Bronchial epithelial cell (primary cell): ENCODE measurements at regions not wholly inside any gene's neighbourhood (a gene's known extent, or its start where the extent isn't known, plus 50 kb on each side); places are given as distances from the start of the nearest gene placed in this dataset.

ENCODE experiments used
- DNase-seq: peaks from one replicate; pipeline ENCODE4 v3.0.0-alpha.2; 2010; ENCODE audit warnings: low read depth
- FAIRE-seq: peaks from 2 replicates; lab custom pipeline; 2011; peaks lifted over from hg19 to GRCh38; lab: Jason Lieb, UNC
- H3K27me3 ChIP-seq: 2 replicates; pipeline ENCODE4 v1.5.1; 2011; ENCODE audit warnings: low read length; ENCODE audit not compliant: control insufficient read depth, insufficient read depth
- H3K36me3 ChIP-seq: 2 replicates; pipeline ENCODE4 v1.5.1; 2011; ENCODE audit warnings: low read length; ENCODE audit not compliant: control insufficient read depth, insufficient read depth
- H3K4me3 ChIP-seq: 2 replicates; pipeline ENCODE4 v1.5.1; 2011; ENCODE audit warnings: mild to moderate bottlenecking, low read depth, low read length, control low read depth
- CTCF ChIP-seq: IDR thresholded peaks from 2 replicates; pipeline ENCODE4 v1.5.1; 2011; ENCODE audit warnings: mild to moderate bottlenecking, moderate library complexity, low read length, control low read depth, inconsistent platforms; ENCODE audit not compliant: insufficient read depth, severe bottlenecking

- no peak for TF ChIP-seq CTCF
- H3K27me3 ChIP-seq: peaks cover 2% of the 10 kb centered on the region
- no peak overlapping the region for H3K4me3 ChIP-seq
- H3K36me3 ChIP-seq: no peaks in the 10 kb centered on the region
- FAIRE-seq: no peak
- no peak for DNase-seq
Measured at GRCh38 chr4:119795986-119796578, 167.5 kb upstream of the PDE5A start.

- no peak for TF ChIP-seq CTCF
- no peaks in the 10 kb centered on the region for H3K27me3 ChIP-seq
- DNase-seq: no peak
- no peaks in the 10 kb centered on the region for H3K36me3 ChIP-seq
- H3K4me3 ChIP-seq: no peak overlapping the region
- FAIRE-seq: no peak
Measured at GRCh38 chr4:119794681-119795080, 166.1 kb upstream of the PDE5A start.

DNA sequence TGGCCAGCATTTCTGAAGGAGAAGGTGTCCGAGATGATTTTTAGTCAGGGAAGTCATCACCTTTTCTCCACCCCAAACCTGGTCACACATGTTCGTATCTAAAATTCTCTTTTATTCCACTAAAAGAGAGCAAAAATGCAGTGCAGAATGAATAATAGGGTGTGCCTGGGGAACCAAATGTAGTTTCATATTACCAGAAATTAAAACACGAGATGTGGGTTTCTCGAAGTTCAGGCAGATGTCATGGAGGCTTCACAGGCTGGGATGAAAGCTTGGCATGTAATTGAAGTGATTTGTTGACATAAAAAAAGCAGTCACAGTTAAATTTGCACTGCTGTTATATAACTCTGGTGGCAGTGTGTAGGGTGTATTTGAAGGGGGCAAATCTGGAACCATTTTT is 165.5 kb upstream of the PDE5A start:
- H3K27me3 ChIP-seq: no peaks in the 10 kb centered on the region
- H3K36me3 ChIP-seq: no peaks in the 10 kb centered on the region
- no peak for TF ChIP-seq CTCF
- DNase-seq (no peak), FAIRE-seq (no peak)
- no peak overlapping the region for H3K4me3 ChIP-seq

DNA sequence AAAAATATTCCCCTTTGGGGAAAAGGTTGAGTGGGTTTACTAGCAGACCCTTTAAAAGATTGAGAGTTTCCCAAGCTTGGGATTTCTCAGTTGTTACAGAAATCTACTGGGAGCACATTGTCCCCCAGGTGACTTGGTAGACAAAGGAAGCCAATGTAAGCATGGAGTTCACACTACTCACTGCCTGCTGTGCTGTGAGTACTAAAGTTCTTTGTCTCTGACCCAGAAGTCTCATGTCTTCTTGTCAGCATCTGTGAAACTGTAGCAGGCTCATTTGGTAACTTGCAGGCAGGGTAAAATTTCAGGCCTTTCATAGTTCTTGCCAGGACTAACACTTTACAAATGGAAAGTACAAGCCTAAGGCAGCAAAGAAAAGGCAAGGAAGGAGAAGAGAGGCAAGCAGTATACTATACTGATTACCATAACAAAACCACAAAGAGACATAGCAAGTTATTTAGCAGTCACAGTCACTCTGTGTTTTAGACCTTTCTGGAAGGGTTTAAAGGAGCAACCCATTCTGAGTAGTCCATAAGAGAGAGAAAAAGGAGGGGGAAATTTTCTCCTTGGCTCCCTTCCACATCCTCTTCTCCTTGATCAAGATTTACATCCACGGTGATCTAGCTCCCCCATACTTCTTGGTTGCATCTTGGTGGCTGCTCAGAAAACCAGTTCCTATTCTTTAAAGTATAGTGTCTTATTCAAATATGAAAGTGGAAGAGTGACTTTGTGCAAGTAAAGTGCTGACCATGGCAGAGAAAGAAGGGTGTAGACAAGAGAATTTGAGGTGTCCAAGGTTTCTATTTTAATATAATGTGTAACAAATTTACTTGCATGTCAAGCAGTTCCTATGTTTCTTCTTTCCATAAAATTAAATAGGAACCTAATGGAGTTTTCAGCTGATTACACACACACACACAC is 160.0 kb upstream of the PDE5A start:
- no peak for DNase-seq
- no peak for FAIRE-seq
- no peak for TF ChIP-seq CTCF

DNA sequence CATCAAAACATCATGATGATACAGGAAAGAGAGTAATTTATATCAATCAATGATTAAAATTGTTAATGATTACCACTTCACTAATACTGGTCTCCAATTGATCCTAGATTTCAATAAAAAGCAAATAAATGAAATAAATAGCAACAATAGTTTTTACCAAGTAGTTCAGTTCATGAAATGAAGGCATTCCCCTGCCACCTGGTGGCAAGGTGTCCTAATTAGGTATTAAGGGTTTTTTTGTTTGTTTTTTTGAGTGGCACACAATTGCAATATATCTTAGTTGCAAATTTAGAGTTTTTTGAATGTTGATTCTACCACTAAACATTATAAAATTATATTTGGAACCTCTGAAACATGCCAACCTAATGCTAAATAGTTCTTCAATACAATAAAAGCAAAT is 157.4 kb upstream of the PDE5A start:
- Histone ChIP-seq H3K27me3 (no peaks in the 10 kb centered on the region), H3K4me3 (no peak overlapping the region), H3K36me3 (no peaks in the 10 kb centered on the region)
- peak; percentile 49 for TF ChIP-seq CTCF
- peak; percentile 39 for DNase-seq
- FAIRE-seq: no peak

More for the DNA sequence above, 160.0 kb upstream of the PDE5A start:
- no peaks in the 10 kb centered on the region for H3K36me3 ChIP-seq
- H3K4me3 ChIP-seq: no peak overlapping the region
- no peaks in the 10 kb centered on the region for H3K27me3 ChIP-seq
